ENCODE measurements at regions not wholly inside any gene's neighbourhood (a gene's known extent, or its start where the extent isn't known, plus 50 kb on each side); places are given as distances from the start of the nearest gene placed in this dataset.

DNA sequence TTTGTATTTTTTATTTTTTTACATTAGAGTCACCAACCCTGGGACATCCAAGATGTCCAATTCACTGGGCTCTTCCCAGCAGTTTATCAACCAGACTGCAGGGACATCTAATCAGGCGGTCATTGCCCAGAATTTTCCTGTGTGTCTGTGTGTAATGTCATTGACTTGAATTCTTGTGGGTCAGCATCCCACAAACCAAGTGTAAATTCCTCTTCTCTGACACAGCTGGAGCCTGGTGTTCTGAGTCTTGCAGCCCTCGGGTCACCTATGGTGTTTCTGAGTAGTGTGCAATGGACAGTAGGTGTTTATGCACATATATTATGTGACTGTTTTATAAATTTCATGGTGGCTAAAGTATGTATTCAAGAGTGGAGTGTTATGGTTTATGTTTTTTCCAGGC, 815.7 kb downstream of the SEMA5A start:
- no peak for TF ChIP-seq TAF1 (IDR thresholded peaks at IDR 0.05; ENCODE audit: borderline replicate concordance, insufficient read depth, low read length)
- TF ChIP-seq POLR2AphosphoS5 (IDR thresholded peaks at IDR 0.05; ENCODE audit: low read depth, low read length): no peak
- TF ChIP-seq REST (IDR thresholded peaks at IDR 0.05; ENCODE audit: insufficient read depth in 1 of 2, low read depth in 2 of 2, low read length in 2 of 2): no peak

All from PFSK-1 (cell line).